Adrenal gland (tissue), 5 donors: ENCODE measurements at regions not wholly inside any gene's neighbourhood (a gene's known extent, or its start where the extent isn't known, plus 50 kb on each side); places are given as distances from the start of the nearest gene placed in this dataset.

Source experiments
- POLR2A ChIP-seq, 2 donors: fragments of 450-650 bp; IDR thresholded peaks; one replicate each; pipeline ENCODE4 v1.6.1; 2017; ENCODE audit warnings: antibody characterized with exemption in 2 of 2, mild to moderate bottlenecking in 2 of 2, moderate library complexity in 1 of 2
- TF ChIP-seq, protein P1 (sequence below), 6 experiments: fragments of 450-650 bp in 4 of 6; fragments of 200-600 bp in 2 of 6; sonication (generic) in 1 of 6; IDR thresholded peaks; 1 replicate in 5 of 6; 2 replicates in 1 of 6; pipeline versions ENCODE4 v1.5.1 to v1.8.0; 2016 to 2021; ENCODE audit warnings: antibody characterized with exemption in 6 of 6, mild to moderate bottlenecking in 2 of 6, moderate library complexity in 1 of 6
- donor health status: DM: no; HTN: no; CAD: no.

DNA sequence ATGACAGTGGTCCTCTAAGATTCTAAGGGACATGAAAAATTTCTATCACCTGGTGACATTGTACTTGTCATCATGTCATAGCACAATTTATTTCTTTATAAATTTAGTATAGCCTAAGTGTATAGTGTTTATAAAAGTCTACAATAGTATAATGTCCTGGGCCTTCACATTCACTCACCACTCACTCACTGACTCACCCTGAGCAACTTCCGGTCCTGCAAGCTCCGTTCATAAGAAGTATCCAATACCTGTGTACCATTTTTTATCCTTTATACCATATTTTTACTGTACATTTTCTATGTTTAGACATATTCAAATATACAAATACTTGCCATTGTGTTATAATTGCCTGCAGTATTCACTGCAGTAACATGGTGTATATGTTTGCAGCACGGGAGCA is 72.8 kb upstream of the DSEL start:
- TF ChIP-seq, protein P1, sequence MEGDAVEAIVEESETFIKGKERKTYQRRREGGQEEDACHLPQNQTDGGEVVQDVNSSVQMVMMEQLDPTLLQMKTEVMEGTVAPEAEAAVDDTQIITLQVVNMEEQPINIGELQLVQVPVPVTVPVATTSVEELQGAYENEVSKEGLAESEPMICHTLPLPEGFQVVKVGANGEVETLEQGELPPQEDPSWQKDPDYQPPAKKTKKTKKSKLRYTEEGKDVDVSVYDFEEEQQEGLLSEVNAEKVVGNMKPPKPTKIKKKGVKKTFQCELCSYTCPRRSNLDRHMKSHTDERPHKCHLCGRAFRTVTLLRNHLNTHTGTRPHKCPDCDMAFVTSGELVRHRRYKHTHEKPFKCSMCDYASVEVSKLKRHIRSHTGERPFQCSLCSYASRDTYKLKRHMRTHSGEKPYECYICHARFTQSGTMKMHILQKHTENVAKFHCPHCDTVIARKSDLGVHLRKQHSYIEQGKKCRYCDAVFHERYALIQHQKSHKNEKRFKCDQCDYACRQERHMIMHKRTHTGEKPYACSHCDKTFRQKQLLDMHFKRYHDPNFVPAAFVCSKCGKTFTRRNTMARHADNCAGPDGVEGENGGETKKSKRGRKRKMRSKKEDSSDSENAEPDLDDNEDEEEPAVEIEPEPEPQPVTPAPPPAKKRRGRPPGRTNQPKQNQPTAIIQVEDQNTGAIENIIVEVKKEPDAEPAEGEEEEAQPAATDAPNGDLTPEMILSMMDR (IDR thresholded peaks at IDR 0.05): no peak
- TF ChIP-seq POLR2A (IDR thresholded peaks at IDR 0.05): no peak
